ENCODE measurements at regions not wholly inside any gene's neighbourhood (a gene's known extent, or its start where the extent isn't known, plus 50 kb on each side); places are given as distances from the start of the nearest gene placed in this dataset.

GRCh38 chr6:44696099-44696498 is 308.6 kb downstream of the CDC5L start:
- intact Hi-C loops (cut with DNase I): no loop called here
- H3K27me3 ChIP-seq: no peaks in the 10 kb centered on the region
- TF ChIP-seq EP300 (IDR thresholded peaks at IDR 0.05) (no peak), POLR2A (IDR thresholded peaks at IDR 0.05) (no peak), CTCF (IDR thresholded peaks at IDR 0.05) (no peak)
- no peaks in the 10 kb centered on the region for H3K36me3 ChIP-seq
- no peaks in the 10 kb centered on the region for H3K4me1 ChIP-seq (ENCODE audit: insufficient read depth)
- H3K9me3 ChIP-seq: no peaks in the 10 kb centered on the region
- no peak for DNase-seq
- no peak overlapping the region for H3K27ac ChIP-seq
- whole genome bisulfite sequencing, 3 donors: 90 to 91% (median 90%) methylated on average over 1 of the region's 1 CpG
- H3K4me3 ChIP-seq: no peak overlapping the region

DNA sequence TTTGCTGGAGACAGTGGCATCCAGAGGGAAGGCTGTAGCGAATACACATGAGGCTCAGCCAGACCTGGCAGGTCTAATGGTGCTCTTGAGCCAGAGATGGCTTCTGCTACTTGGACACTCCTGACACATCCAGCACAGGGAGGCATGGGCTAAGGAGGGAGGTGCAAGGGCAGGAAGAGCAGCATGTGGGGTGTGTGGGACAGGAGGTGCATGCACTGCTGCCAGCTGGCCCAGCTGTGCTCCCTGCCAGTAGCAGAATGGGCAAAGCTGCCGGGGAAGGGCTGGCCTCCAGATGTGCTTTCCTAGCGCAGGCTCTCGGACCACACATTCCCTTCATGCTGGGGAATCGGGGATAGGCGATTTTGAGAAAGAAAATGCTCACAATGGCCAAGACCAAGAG is 309.2 kb downstream of the CDC5L start:
- no peak overlapping the region for H3K27ac ChIP-seq
- no peak for DNase-seq
- no peaks in the 10 kb centered on the region for H3K4me1 ChIP-seq (ENCODE audit: insufficient read depth)
- 80 to 87% (median 85%) methylated on average over 6 of the region's 6 CpGs for WGBS, 3 donors
- H3K27me3 ChIP-seq: no peaks in the 10 kb centered on the region
- no peak overlapping the region for H3K4me3 ChIP-seq
- TF ChIP-seq POLR2A (IDR thresholded peaks at IDR 0.05) (no peak), EP300 (IDR thresholded peaks at IDR 0.05) (no peak), CTCF (IDR thresholded peaks at IDR 0.05) (no peak)
- no peaks in the 10 kb centered on the region for H3K9me3 ChIP-seq
- no peaks in the 10 kb centered on the region for H3K36me3 ChIP-seq
- intact Hi-C loops (cut with DNase I): no loop called here

- H3K36me3 ChIP-seq: no peaks in the 10 kb centered on the region
- no peak for TF ChIP-seq EP300 (IDR thresholded peaks at IDR 0.05)
- no peak for TF ChIP-seq CTCF (IDR thresholded peaks at IDR 0.05)
- TF ChIP-seq POLR2A (IDR thresholded peaks at IDR 0.05): no peak
- H3K9me3 ChIP-seq: no peaks in the 10 kb centered on the region
- no peaks in the 10 kb centered on the region for H3K4me1 ChIP-seq (ENCODE audit: insufficient read depth)
- H3K27me3 ChIP-seq: no peaks in the 10 kb centered on the region
- intact Hi-C loops (cut with DNase I): no loop called here
- 70 to 82% (median 77%) methylated on average over 11 of the region's 11 CpGs for WGBS, 3 donors
- no peak for DNase-seq
- H3K4me3 ChIP-seq: no peak overlapping the region
- H3K27ac ChIP-seq: no peak overlapping the region
Measured at GRCh38 chr6:44697327-44697726, 309.8 kb downstream of the CDC5L start.

DNA sequence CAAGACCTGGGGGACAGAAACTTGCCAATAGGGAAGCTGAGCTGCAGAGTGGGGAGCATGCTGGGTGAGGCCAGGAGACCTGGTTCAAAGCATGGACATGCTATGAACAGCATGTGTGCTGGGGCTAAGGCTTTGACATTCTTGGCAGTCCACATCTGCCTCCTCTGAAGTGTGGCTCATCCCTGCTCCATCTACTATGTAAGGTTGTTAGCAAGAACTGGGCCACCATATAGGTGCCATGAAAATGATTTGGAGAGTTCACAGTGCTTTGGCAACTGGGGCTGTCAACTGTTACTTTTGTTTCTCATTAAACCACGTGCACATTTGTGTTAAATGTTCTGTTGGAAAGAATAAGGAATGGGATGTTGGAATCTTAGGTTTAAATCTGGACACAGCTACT is 311.1 kb downstream of the CDC5L start:
- H3K36me3 ChIP-seq: no peaks in the 10 kb centered on the region
- no peak overlapping the region for H3K4me3 ChIP-seq
- H3K27ac ChIP-seq: no peak overlapping the region
- DNase-seq: no peak
- TF ChIP-seq CTCF (IDR thresholded peaks at IDR 0.05) (no peak), POLR2A (IDR thresholded peaks at IDR 0.05) (no peak), EP300 (IDR thresholded peaks at IDR 0.05) (no peak)
- intact Hi-C loops (cut with DNase I): no loop called here
- H3K9me3 ChIP-seq: no peaks in the 10 kb centered on the region
- no peaks in the 10 kb centered on the region for H3K27me3 ChIP-seq
- H3K4me1 ChIP-seq (ENCODE audit: insufficient read depth): no peaks in the 10 kb centered on the region
- 69 to 78% (median 70%) methylated on average over 1 of the region's 1 CpG for WGBS, 3 donors

DNA sequence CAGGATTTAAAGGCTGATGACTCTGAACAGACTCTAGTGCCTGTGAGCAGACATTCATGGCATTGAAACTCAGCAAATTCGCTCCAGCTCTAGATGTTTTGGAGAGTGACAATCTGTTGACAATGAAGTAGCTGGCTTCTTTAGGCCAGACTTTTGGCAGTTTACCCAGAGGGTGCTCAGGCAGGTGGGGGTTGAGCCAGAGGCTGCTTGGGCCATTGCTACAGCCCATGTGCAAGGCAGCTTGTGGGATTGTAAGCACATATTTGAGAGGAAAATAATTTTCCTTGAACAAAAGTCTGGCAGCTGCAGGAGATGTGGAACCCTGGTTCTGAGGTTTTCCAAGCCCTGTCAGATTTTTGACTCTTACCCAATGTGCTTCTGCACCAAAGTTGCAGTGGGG is 311.6 kb downstream of the CDC5L start:
- no peak for DNase-seq
- Histone ChIP-seq H3K9me3 (no peaks in the 10 kb centered on the region), H3K27ac (no peak overlapping the region), H3K4me3 (no peak overlapping the region), H3K27me3 (no peaks in the 10 kb centered on the region), H3K36me3 (no peaks in the 10 kb centered on the region), H3K4me1 (ENCODE audit: insufficient read depth) (no peaks in the 10 kb centered on the region)
- intact Hi-C loops (cut with DNase I): no loop called here
- no peak for TF ChIP-seq CTCF (IDR thresholded peaks at IDR 0.05)
- TF ChIP-seq POLR2A (IDR thresholded peaks at IDR 0.05): no peak
- no peak for TF ChIP-seq EP300 (IDR thresholded peaks at IDR 0.05)
- WGBS, 3 donors: 73 to 79% (median 74%) methylated on average over 1 of the region's 1 CpG
